T-helper 2 cell treated with Interferon-gamma antibody and Interleukin-4, amounts not matched to agents 5 μg/mL and 100 μg/mL, for 36 hours (primary cell): ENCODE measurements at regions not wholly inside any gene's neighbourhood (a gene's known extent, or its start where the extent isn't known, plus 50 kb on each side); places are given as distances from the start of the nearest gene placed in this dataset.
A peak's percentile ranks its signal among the peaks of the same experiment; 100 is the strongest.

ENCODE experiments used
- DNase-seq: peaks from one replicate; pipeline ENCODE4 v3.0.0; 2021; ENCODE audit warnings: low spot score
- H3K27ac Mint-ChIP-seq: one replicate; pipeline ENCODE4 v1.8.0; 2021; ENCODE audit warnings: mild to moderate bottlenecking, mixed read lengths
- H3K27me3 Mint-ChIP-seq: one replicate; pipeline ENCODE4 v1.8.0; 2021; ENCODE audit warnings: low read depth, mixed read lengths
- H3K36me3 Mint-ChIP-seq: one replicate; pipeline ENCODE4 v1.8.0; 2021; ENCODE audit warnings: low read depth, mixed read lengths
- H3K4me1 Mint-ChIP-seq: one replicate; pipeline ENCODE4 v1.8.0; 2021; ENCODE audit warnings: low read depth, mixed read lengths
- H3K4me3 Mint-ChIP-seq: one replicate; pipeline ENCODE4 v1.8.0; 2022; ENCODE audit warnings: mild to moderate bottlenecking, moderate library complexity, mixed read lengths
- H3K9me3 Mint-ChIP-seq: one replicate; pipeline ENCODE4 v1.8.0; 2021; ENCODE audit warnings: mixed read lengths

GRCh38 chr7:35993676-35994606 lies 159.1 kb upstream of the EEPD1 start:
- no peak for DNase-seq
- H3K36me3 Mint-ChIP-seq: no peaks in the 10 kb centered on the region
- H3K27ac Mint-ChIP-seq: no peak overlapping the region
- H3K9me3 Mint-ChIP-seq: no peaks in the 10 kb centered on the region
- H3K27me3 Mint-ChIP-seq: no peaks in the 10 kb centered on the region
- H3K4me3 Mint-ChIP-seq: no peak overlapping the region
- H3K4me1 Mint-ChIP-seq: no peaks in the 10 kb centered on the region

GRCh38 chr7:35995334-35995733 lies 157.7 kb upstream of the EEPD1 start:
- no peaks in the 10 kb centered on the region for H3K27me3 Mint-ChIP-seq
- H3K36me3 Mint-ChIP-seq: no peaks in the 10 kb centered on the region
- H3K9me3 Mint-ChIP-seq: no peaks in the 10 kb centered on the region
- no peaks in the 10 kb centered on the region for H3K4me1 Mint-ChIP-seq
- H3K27ac Mint-ChIP-seq: no peak overlapping the region
- no peak for DNase-seq
- no peak overlapping the region for H3K4me3 Mint-ChIP-seq

- Mint-ChIP-seq H3K4me1 (no peaks in the 10 kb centered on the region), H3K27me3 (peaks cover 8% of the 10 kb centered on the region), H3K9me3 (no peaks in the 10 kb centered on the region), H3K4me3 (no peak overlapping the region), H3K36me3 (no peaks in the 10 kb centered on the region), H3K27ac (no peak overlapping the region)
- DNase-seq: no peak
Observed at GRCh38 chr7:35998481-35998880, 154.6 kb upstream of the EEPD1 start.

GRCh38 chr7:36001546-36001945 lies 151.5 kb upstream of the EEPD1 start:
- Mint-ChIP-seq H3K27me3 (peaks cover 9% of the 10 kb centered on the region), H3K4me1 (peaks cover 5% of the 10 kb centered on the region), H3K36me3 (no peaks in the 10 kb centered on the region), H3K4me3 (no peak overlapping the region), H3K27ac (no peak overlapping the region), H3K9me3 (no peaks in the 10 kb centered on the region)
- DNase-seq: no peak

- Mint-ChIP-seq H3K27ac (no peak overlapping the region), H3K27me3 (peaks cover 9% of the 10 kb centered on the region), H3K36me3 (no peaks in the 10 kb centered on the region), H3K4me3 (no peak overlapping the region), H3K4me1 (peaks cover 5% of the 10 kb centered on the region), H3K9me3 (no peaks in the 10 kb centered on the region)
- no peak for DNase-seq
Observed at GRCh38 chr7:36002900-36003299, 150.2 kb upstream of the EEPD1 start.

GRCh38 chr7:36003343-36003742 lies 149.7 kb upstream of the EEPD1 start:
- no peak overlapping the region for H3K4me3 Mint-ChIP-seq

GRCh38 chr7:36005293-36005692 lies 147.8 kb upstream of the EEPD1 start:
- H3K27me3 Mint-ChIP-seq: peaks cover 9% of the 10 kb centered on the region
- H3K4me3 Mint-ChIP-seq: no peak overlapping the region
- peak; percentile 20 for DNase-seq
- H3K4me1 Mint-ChIP-seq: peaks cover 5% of the 10 kb centered on the region
- H3K27ac Mint-ChIP-seq: no peak overlapping the region
- no peaks in the 10 kb centered on the region for H3K36me3 Mint-ChIP-seq
- no peaks in the 10 kb centered on the region for H3K9me3 Mint-ChIP-seq

More at GRCh38 chr7:36003343-36003742, 149.7 kb upstream of the EEPD1 start:
- Mint-ChIP-seq H3K36me3 (no peaks in the 10 kb centered on the region), H3K27ac (no peak overlapping the region), H3K27me3 (peaks cover 9% of the 10 kb centered on the region), H3K9me3 (no peaks in the 10 kb centered on the region), H3K4me1 (peaks cover 5% of the 10 kb centered on the region)
- DNase-seq: no peak

- Mint-ChIP-seq H3K36me3 (no peaks in the 10 kb centered on the region), H3K27me3 (peaks cover 6% of the 10 kb centered on the region)
- no peak for DNase-seq
Observed at GRCh38 chr7:36005876-36006275, 147.2 kb upstream of the EEPD1 start.

GRCh38 chr7:36006636-36007229 lies 146.3 kb upstream of the EEPD1 start:
- no peaks in the 10 kb centered on the region for H3K9me3 Mint-ChIP-seq

More at GRCh38 chr7:36005876-36006275, 147.2 kb upstream of the EEPD1 start:
- H3K4me1 Mint-ChIP-seq: peaks cover 5% of the 10 kb centered on the region
- no peaks in the 10 kb centered on the region for H3K9me3 Mint-ChIP-seq
- H3K27ac Mint-ChIP-seq: no peak overlapping the region
- no peak overlapping the region for H3K4me3 Mint-ChIP-seq

GRCh38 chr7:36010656-36011587 lies 142.1 kb upstream of the EEPD1 start:
- no peaks in the 10 kb centered on the region for H3K9me3 Mint-ChIP-seq
- peaks cover 9% of the 10 kb centered on the region for H3K27me3 Mint-ChIP-seq
- H3K36me3 Mint-ChIP-seq: no peaks in the 10 kb centered on the region
- H3K4me1 Mint-ChIP-seq: no peaks in the 10 kb centered on the region
- no peak overlapping the region for H3K4me3 Mint-ChIP-seq
- no peak for DNase-seq
- H3K27ac Mint-ChIP-seq: no peak overlapping the region

More at GRCh38 chr7:36006636-36007229, 146.3 kb upstream of the EEPD1 start:
- H3K27me3 Mint-ChIP-seq: peaks cover 6% of the 10 kb centered on the region
- DNase-seq: no peak
- no peak overlapping the region for H3K27ac Mint-ChIP-seq
- H3K4me1 Mint-ChIP-seq: peaks cover 5% of the 10 kb centered on the region
- H3K36me3 Mint-ChIP-seq: no peaks in the 10 kb centered on the region
- no peak overlapping the region for H3K4me3 Mint-ChIP-seq

GRCh38 chr7:36011588-36011965 lies 141.5 kb upstream of the EEPD1 start:
- no peaks in the 10 kb centered on the region for H3K36me3 Mint-ChIP-seq
- H3K4me3 Mint-ChIP-seq: no peak overlapping the region
- H3K4me1 Mint-ChIP-seq: no peaks in the 10 kb centered on the region
- no peak overlapping the region for H3K27ac Mint-ChIP-seq
- DNase-seq: no peak
- no peaks in the 10 kb centered on the region for H3K9me3 Mint-ChIP-seq
- H3K27me3 Mint-ChIP-seq: peaks cover 9% of the 10 kb centered on the region

- Mint-ChIP-seq H3K9me3 (no peaks in the 10 kb centered on the region), H3K27me3 (peaks cover 11% of the 10 kb centered on the region), H3K36me3 (no peaks in the 10 kb centered on the region), H3K4me3 (no peak overlapping the region), H3K27ac (no peak overlapping the region), H3K4me1 (no peaks in the 10 kb centered on the region)
- DNase-seq: no peak
Observed at GRCh38 chr7:36013246-36014014, 139.6 kb upstream of the EEPD1 start.

- no peaks in the 10 kb centered on the region for H3K9me3 Mint-ChIP-seq
Observed at GRCh38 chr7:36014961-36015360, 138.1 kb upstream of the EEPD1 start.

More at GRCh38 chr7:36014961-36015360, 138.1 kb upstream of the EEPD1 start:
- H3K27ac Mint-ChIP-seq: no peak overlapping the region
- H3K4me1 Mint-ChIP-seq: no peaks in the 10 kb centered on the region
- no peak for DNase-seq
- H3K36me3 Mint-ChIP-seq: no peaks in the 10 kb centered on the region
- no peak overlapping the region for H3K4me3 Mint-ChIP-seq
- peaks cover 11% of the 10 kb centered on the region for H3K27me3 Mint-ChIP-seq
